OCI-LY3 (cell line): ENCODE measurements at regions not wholly inside any gene's neighbourhood (a gene's known extent, or its start where the extent isn't known, plus 50 kb on each side); places are given as distances from the start of the nearest gene placed in this dataset.
A peak's percentile ranks its signal among the peaks of the same experiment; 100 is the strongest.

ENCODE experiments used
- H2AFZ ChIP-seq: fragments of 200-600, 300-600 bp; shearing (Covaris generic); 2 replicates; pipeline ENCODE4 v1.6.0; 2014; ENCODE audit warnings: antibody characterized with exemption, low read depth, low read length
- H3K27ac ChIP-seq: fragments of 200-600, 300-600 bp; sonication (generic); 2 replicates; pipeline ENCODE4 v1.5.1; 2014; ENCODE audit warnings: mild to moderate bottlenecking, low read length, moderate library complexity, mixed read lengths
- H3K27me3 ChIP-seq: fragments of 200-600, 300-600 bp; sonication (generic); 2 replicates; pipeline ENCODE4 v1.6.1; 2014; ENCODE audit warnings: low read depth, low read length, mixed read lengths
- H3K36me3 ChIP-seq: fragments of 200-600, 300-600 bp; sonication (generic); replicated peaks from 2 replicates; pipeline ENCODE3; 2014; ENCODE audit warnings: low read depth, low read length, mixed read lengths
- H3K4me1 ChIP-seq: fragments of 300-600, 200-600 bp; sonication (generic); 2 replicates; pipeline ENCODE4 v1.6.1; 2014; ENCODE audit warnings: low read length, mixed read lengths
- H3K4me2 ChIP-seq: fragments of 200-600, 300-600 bp; sonication (generic); 2 replicates; pipeline ENCODE4 v1.6.1; 2014; ENCODE audit warnings: low read length, mixed read lengths
- H3K4me3 ChIP-seq: fragments of 300-600, 200-600 bp; sonication (generic); 2 replicates; pipeline ENCODE4 v1.5.1; 2014; ENCODE audit warnings: antibody characterized with exemption, mild to moderate bottlenecking, low read length, moderate library complexity
- H3K79me2 ChIP-seq: fragments of 300-600, 200-600 bp; shearing (Covaris generic); 2 replicates; pipeline ENCODE4 v1.6.1; 2014; ENCODE audit warnings: mild to moderate bottlenecking, low read length, mixed read lengths
- H3K9ac ChIP-seq: fragments of 300-600, 200-600 bp; shearing (Covaris generic); 2 replicates; pipeline ENCODE4 v1.6.0; 2014; ENCODE audit warnings: mild to moderate bottlenecking, low read length, moderate library complexity
- H3K9me3 ChIP-seq: fragments of 200-600, 300-600 bp; shearing (Covaris generic); 2 replicates; pipeline ENCODE4 v1.6.1; 2014; ENCODE audit warnings: low read length, mixed read lengths; ENCODE audit not compliant: insufficient read depth
- H4K20me1 ChIP-seq: fragments of 200-600, 300-600 bp; sonication (generic); 2 replicates; pipeline ENCODE4 v1.6.1; 2016; ENCODE audit warnings: low read length, mixed read lengths; ENCODE audit not compliant: insufficient read depth
- EZH2phosphoT487 ChIP-seq: fragments of 200-600 bp; shearing (Covaris generic); IDR thresholded peaks from 2 replicates; pipeline ENCODE4 v1.6.1; 2018; ENCODE audit warnings: antibody characterized with exemption, mixed run types, low read depth
- TF ChIP-seq, protein P1 (sequence below): fragments of 200-600, 300-600 bp; sonication (generic); IDR thresholded peaks from 2 replicates; pipeline ENCODE4 v1.5.1; 2014; ENCODE audit warnings: antibody characterized with exemption, low read length, low read depth

DNA sequence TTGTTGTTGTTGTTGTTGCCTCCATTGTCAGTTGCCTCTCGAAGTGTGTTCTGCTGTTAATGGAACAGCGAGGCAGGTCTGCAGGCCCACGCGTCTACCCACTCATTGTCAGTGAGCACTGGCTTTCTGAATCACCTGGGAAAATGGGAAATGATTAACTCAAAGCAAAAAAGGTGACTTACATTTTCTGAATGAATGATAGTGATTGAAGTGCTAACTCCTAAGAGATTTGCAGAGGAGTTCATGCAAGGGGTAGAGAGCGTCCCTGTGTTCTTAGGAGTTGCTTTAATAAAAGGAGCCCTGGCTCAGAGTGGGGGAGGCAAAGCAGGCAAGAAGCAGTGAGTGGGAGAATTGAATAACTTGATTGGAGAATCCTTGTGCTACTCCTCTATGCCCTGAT, 177.6 kb downstream of the CAND1 start:
- Histone ChIP-seq H3K27me3 (no peaks in the 10 kb centered on the region), H4K20me1 (no peaks in the 10 kb centered on the region), H3K4me1 (peaks cover 42% of the 10 kb centered on the region)

DNA sequence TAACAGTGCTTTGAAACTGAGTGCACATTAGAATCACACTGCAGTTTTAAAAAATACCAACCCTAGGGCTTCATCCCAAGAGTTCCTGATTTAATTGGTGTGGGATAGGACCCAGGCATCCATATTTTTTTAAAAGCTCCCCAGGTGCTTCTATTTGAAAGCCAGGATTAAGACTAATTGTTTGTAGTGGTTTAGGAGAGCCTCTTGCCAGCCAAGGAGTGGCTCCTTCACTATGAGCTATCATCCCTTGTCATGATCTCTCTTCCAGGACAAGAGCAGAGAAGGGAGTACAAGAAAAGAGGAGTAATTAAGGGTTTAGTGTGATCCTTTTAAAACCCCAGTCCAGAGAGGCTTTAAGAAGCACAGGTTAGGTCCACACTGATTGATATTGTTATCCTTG, 178.0 kb downstream of the CAND1 start:
- Histone ChIP-seq H3K27me3 (no peaks in the 10 kb centered on the region), H3K36me3 (peaks cover 19% of the 10 kb centered on the region), H2AFZ (no peak overlapping the region), H3K9me3 (peaks cover 4% of the 10 kb centered on the region; the same call in 1 of the 2 replicates), H3K79me2 (no peaks in the 10 kb centered on the region), H3K9ac (no peak overlapping the region), H3K4me1 (peaks cover 42% of the 10 kb centered on the region), H3K27ac (no peak overlapping the region), H4K20me1 (no peaks in the 10 kb centered on the region), H3K4me3 (no peak overlapping the region), H3K4me2 (no peak overlapping the region)
- TF ChIP-seq EZH2phosphoT487: no peak
- TF ChIP-seq, protein P1, sequence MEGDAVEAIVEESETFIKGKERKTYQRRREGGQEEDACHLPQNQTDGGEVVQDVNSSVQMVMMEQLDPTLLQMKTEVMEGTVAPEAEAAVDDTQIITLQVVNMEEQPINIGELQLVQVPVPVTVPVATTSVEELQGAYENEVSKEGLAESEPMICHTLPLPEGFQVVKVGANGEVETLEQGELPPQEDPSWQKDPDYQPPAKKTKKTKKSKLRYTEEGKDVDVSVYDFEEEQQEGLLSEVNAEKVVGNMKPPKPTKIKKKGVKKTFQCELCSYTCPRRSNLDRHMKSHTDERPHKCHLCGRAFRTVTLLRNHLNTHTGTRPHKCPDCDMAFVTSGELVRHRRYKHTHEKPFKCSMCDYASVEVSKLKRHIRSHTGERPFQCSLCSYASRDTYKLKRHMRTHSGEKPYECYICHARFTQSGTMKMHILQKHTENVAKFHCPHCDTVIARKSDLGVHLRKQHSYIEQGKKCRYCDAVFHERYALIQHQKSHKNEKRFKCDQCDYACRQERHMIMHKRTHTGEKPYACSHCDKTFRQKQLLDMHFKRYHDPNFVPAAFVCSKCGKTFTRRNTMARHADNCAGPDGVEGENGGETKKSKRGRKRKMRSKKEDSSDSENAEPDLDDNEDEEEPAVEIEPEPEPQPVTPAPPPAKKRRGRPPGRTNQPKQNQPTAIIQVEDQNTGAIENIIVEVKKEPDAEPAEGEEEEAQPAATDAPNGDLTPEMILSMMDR: no peak

More for the DNA sequence above, 177.6 kb downstream of the CAND1 start:
- H3K9ac ChIP-seq: no peak overlapping the region
- no peak overlapping the region for H3K4me2 ChIP-seq
- H2AFZ ChIP-seq: no peak overlapping the region
- H3K9me3 ChIP-seq: peaks cover 1% of the 10 kb centered on the region; the same call in 1 of the 2 replicates
- peaks cover 17% of the 10 kb centered on the region for H3K36me3 ChIP-seq
- TF ChIP-seq, protein P1: no peak
- TF ChIP-seq EZH2phosphoT487: no peak
- no peak overlapping the region for H3K4me3 ChIP-seq
- no peak overlapping the region for H3K27ac ChIP-seq
- no peaks in the 10 kb centered on the region for H3K79me2 ChIP-seq

DNA sequence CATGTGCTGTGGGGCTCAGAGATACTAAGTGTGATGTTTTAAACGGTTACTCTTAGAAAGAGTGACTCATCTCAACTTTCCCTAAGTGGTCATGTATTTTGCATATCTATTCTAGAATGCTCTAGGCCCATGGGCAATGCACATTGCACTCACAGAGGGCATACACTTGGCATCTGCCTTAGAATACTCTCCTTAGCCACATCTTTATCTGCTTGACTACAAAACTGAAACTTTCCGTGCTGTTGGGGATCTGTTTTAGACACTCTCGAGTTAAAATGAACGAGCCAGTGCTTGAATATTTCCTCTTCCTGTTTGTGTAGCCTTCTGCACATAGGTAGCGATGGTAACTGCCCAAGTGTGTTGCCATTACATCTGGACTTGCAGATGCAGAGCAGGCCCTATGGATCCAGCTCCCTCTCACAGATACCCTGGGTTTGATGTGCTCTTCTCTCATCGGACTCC, 180.5 kb downstream of the CAND1 start:
- H3K4me3 ChIP-seq: peak overlapping the region; percentile 21
- TF ChIP-seq, protein P1: no peak
- no peak for TF ChIP-seq EZH2phosphoT487
- peak overlapping the region; percentile 94 for H3K27ac ChIP-seq
- H3K36me3 ChIP-seq: peaks cover 36% of the 10 kb centered on the region
- H3K27me3 ChIP-seq: no peaks in the 10 kb centered on the region
- peaks cover 54% of the 10 kb centered on the region for H3K4me1 ChIP-seq
- peak overlapping the region; percentile 48; the same call in 1 of the 2 replicates for H3K9ac ChIP-seq
- H3K79me2 ChIP-seq: no peaks in the 10 kb centered on the region
- H4K20me1 ChIP-seq: no peaks in the 10 kb centered on the region
- 0 out of 2 replicates have a peak overlapping the region, but pooled peaks have one; percentile 12 for H2AFZ ChIP-seq
- peak overlapping the region; percentile 52 for H3K4me2 ChIP-seq
- H3K9me3 ChIP-seq: peaks cover 23% of the 10 kb centered on the region

DNA sequence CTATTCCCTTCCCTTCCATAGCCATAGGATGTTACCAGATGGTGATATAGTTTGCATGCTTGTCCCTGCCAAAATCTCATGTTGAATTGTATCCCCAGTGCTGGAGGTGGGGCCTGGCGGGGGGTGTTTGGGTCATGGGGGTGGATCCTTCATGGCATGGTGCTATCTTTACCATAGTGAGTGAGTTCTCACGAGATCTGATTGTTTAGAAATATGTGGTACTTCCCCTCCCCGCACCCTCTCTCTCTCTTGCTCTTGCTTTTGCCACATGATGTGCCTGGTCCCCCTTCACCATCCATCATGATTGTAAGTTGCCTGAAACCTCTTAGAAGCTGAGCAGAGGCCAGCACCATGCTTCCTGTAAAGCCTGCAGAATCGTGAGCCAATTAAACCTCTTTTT, 181.3 kb downstream of the CAND1 start:
- H3K27me3 ChIP-seq: no peaks in the 10 kb centered on the region
- H3K27ac ChIP-seq: peak overlapping the region; percentile 94
- H3K4me2 ChIP-seq: peak overlapping the region; percentile 52
- H4K20me1 ChIP-seq: no peaks in the 10 kb centered on the region
- H2AFZ ChIP-seq: 0 out of 2 replicates have a peak overlapping the region, but pooled peaks have one; percentile 12
- no peaks in the 10 kb centered on the region for H3K79me2 ChIP-seq
- peak overlapping the region; percentile 21 for H3K4me3 ChIP-seq
- no peak for TF ChIP-seq EZH2phosphoT487
- TF ChIP-seq, protein P1: no peak
- H3K36me3 ChIP-seq: peaks cover 38% of the 10 kb centered on the region
- H3K9me3 ChIP-seq: peaks cover 24% of the 10 kb centered on the region
- H3K9ac ChIP-seq: peak overlapping the region; percentile 48; the same call in 1 of the 2 replicates
- H3K4me1 ChIP-seq: peaks cover 54% of the 10 kb centered on the region
